COLO668 (cell line): ENCODE measurements at regions not wholly inside any gene's neighbourhood (a gene's known extent, or its start where the extent isn't known, plus 50 kb on each side); places are given as distances from the start of the nearest gene placed in this dataset.
"Not testable (repeated sequence)": the region's sequence is repeated elsewhere in the genome, so short reads cannot be mapped to it uniquely, and the experiment has no call there.

Source experiments
- DNase-seq: peaks from one replicate; lab custom pipeline; 2025; ENCODE audit not compliant: unreplicated experiment; lab: John Stamatoyannopoulos, UW

DNA sequence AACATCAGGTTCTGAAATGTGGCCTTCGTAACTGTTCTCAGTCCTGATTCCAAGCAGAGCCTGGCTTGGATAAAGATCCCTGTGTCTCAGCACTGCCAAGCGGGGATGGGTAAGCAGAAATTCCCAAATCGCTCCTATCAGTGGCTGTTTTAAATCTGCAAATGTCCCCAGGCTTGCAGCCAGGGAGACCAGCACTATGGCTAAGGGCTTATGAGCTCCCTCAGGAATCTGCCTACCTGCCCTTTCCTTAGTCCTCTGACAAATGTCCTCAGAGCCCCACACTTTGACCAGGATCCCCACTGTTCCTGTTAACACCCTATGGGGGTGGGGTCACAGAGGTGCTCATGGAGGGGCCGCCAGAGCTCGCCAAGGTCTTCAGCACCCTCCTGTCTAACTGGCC, 1062.8 kb downstream of the UQCRFS1 start:
- no peak for DNase-seq

DNA sequence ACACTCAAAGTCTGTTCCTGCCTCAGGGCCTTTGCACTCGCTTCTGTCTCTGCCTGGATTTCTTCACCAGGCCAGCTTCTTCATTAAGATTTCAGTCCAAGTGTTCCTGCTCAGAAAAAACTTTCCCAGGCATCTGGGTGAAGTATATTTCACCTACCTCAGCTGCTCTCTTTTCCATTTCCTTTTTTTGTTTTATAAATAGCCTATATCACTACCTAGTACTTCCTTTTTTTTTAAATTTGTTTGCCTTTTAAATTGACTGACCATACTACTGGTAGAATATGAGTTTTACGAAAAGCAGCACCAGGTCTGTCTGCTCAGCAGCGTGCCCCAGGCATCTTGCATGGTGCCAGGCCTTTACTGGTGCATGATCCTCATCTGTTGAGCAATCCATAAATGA, 1064.4 kb downstream of the UQCRFS1 start:
- no peak for DNase-seq

DNA sequence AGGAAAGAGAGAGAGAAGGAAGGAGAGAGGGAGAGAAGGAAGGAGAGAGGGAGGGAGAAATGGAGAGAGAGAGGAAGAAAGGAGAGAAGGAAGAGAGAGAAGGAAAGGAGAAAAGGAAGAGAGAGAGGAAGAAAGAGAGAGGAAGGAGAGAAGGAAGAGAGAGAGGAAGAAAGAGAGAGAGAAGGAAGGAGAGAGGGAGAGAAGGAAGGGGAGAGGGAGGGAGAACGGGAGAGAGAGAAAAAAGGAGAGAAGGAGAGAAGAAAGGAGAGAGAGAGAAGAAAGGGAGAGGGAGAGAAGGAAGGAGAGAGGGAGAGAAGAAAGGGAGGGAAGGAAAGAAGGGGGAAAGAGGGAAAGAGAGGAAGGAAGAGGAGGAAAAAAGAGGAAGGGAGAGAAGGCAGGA, 1070.7 kb downstream of the UQCRFS1 start:
- no peak for DNase-seq

DNA sequence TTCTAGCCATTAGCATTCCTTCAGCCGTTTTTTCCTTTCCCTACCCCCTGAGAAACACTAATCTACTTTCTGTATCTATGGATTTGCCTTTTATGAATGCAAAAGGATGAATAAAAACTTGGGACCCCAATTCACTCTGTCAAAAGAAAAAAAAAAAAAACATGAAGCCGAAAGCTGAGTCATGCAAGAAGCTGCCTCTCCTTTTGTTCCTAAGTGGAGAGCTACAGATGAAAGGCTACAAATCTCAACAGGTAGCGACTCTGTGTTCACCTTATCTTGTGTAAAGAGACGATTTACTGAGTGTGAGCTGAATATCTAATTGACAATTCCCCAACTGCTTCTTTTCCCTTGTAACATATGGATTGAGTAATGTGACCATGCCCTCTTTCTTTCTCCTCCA, 1072.8 kb downstream of the UQCRFS1 start:
- DNase-seq, result no peak

DNA sequence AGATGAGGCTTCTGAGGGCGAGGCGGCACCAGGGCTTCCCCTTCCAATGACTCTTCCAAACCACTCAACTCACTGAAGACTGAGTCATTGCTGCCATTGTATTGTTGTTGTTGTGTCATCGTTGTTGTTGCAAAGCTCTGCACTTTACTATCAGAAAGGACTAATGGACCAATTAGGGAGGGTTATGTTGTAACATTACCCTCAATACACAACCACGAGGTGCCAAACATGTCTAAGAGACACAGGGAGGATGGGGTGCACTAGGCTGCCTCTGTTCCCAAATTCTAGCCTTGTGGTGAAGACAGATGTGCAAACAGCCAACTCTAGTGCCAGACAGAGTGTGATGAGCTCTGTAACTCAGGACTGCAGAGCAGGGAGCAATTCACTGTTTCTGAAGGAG, 1075.2 kb downstream of the UQCRFS1 start:
- DNase-seq, result no peak

DNA sequence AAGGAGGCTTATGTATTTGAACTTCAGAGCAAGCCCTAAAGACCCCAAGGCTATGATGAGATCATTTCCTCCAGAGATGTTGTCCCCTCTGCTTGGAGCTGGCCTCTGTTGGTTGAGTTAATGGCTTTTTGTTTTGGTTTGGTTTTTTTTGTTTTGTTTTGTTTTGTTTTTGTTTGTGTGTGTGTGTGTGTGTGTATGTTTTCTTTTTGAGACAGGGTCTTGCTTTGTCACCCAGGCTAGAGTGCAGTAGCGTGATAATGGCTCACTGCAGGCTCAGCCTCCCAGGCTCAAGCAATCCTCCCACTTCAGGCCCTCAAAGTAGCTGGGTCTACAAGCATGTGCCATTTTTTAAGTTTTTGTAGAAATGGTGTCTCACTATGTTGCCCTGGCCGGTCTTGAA, 1076.2 kb downstream of the UQCRFS1 start:
- no peak for DNase-seq

DNA sequence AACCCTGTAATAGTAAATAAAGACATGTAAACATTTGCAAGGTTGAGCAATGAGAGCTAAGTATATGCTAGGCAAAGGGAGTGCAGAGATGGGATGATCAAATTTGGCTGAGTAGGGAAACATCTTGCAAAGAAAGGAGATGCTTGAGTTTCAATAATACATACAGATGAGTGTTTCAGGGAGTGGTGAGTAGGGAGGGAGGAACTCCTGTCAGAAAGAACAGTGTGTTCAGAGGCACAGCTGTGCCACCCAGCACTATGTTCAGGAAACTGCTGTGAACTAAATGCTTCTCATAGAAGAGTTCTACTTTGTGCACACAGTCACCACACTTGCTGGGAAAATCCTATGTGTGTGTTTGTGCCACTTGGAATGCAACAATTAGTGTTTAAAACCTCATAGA, 1077.1 kb downstream of the UQCRFS1 start:
- DNase-seq, result no peak

DNA sequence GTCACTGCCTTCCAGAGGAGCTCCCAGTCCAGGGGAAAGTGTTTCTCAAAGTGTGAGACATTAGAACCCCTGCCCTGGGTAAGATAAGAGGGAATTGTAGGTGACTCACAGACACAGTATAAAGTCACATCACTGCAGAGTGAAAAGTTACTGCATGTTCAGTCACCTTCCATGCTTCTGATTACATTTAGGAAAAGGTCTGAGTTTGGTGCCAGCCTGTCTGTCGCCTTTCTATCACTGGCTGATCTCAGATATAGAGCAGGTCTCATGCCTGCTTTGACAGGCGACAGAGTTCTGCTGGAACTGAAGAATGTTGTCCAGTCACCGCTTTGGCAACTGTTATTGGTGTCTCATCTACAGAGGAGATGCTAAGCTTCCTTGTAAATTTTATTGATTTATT, 1078.6 kb downstream of the UQCRFS1 start:
- DNase-seq, result no peak

DNA sequence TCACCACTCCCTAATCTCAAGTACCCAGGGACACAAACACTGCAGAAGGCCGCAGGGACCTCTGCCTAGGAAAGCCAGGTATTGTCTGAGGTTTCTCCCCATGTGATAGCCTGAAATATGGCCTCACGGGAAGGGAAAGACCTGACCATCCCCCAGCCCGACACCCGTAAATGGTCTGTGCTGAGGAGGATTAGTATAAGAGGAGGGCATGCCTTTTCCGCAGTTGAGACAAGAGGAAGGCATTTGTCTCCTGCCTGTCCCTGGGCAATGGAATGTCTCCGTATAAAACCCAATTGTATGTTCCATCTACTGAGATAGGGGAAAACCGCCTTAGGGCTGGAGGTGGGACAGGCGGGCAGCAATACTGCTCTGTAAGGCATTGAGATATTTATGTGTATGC, 1082.1 kb downstream of the UQCRFS1 start:
- not testable (repeated sequence) for DNase-seq

DNA sequence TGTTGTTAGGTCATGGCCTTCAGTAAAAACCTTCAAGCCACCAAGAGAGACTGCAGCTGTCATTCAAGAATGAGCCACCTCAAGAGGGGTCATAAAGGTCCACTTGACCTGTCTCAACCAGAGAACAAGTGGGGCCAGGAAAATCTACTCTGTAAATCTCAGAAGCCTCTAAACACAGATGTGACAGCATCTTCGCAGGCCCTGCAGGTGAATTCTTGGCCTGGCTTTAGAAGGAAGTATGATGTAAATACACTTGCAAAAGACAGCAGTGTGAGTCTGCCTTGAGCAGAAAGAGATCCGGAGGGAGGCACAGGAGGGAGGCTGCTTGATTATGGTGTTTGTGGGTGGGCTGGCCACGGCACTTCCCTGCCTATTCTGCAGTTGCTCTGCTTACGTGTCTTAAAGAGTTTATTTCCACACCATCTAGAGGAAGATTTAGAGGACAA, 1082.9 kb downstream of the UQCRFS1 start:
- no peak for DNase-seq

DNA sequence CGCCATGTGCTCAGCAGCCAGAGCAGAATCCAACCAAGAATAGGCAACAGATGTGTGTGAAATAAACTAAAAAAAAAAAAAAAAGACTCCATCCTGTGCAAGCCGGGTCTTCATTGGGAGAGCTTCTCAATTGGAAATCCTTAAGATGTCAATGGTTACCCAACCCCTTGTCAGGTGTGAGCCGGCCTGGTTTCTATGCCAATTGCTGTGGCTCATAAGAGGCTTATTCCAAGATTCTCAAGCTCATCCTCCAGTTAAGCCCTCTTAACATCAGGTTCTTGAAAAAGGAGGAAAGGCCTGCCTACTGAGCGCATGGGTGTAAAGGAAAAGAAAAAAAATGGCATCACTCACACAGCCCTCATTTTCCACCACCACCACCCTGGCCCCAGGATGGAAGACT, 1084.6 kb downstream of the UQCRFS1 start:
- DNase-seq, result no peak

DNA sequence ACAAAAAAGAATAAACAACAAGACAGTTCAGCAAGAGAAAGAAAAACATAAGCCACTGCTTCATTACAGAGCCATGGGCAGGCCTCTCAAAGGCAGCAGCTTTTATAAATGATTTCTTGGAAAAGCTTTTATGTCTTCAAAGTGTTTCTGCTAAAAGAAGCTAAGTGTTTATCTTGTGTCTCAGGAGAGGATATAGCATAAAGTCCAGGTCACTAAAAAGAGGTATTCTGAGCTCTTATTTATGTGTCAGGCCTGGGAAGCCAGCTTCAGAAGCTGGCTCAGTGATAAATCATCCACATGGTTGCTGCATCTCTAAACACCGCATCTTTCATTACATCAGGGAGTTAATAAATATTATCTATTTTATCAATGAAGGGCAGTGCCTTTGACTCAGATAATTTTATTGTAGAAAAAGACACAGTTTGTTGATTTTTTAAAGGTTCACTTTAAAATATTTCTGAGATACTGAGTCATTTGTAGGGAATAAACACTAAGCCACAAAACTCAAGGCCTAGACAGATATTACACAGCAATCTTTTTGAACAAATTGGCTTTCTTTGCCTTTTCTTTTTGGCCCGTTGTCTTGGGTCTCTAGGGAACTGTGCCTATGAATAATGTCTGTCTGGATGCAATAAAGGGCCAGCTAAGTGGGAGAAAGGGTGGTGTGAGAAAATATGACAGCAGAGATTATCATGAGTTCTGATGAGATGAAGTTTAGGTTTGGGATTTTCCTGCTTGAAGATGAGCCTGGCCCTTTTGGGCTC, 1086.6 kb downstream of the UQCRFS1 start:
- DNase-seq, result no peak

DNA sequence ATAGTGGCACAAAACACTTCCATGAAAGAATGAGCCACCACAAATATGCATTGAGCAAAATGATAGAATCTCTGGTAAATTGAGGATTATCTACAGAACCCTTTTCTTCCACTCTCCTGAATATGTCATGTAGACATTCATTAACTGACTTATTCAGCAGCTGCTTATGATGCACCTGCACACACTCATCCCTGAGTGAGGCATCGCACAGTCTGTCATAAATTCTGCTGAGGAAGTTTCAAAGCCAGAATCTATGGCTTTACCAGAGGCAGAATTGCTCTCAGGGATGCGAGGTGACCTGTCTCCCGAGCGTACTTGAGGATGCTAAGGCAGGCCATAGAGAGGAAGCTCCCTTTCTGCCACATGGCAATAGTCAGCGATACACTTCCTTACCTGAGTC, 1090.2 kb downstream of the UQCRFS1 start:
- no peak for DNase-seq

DNA sequence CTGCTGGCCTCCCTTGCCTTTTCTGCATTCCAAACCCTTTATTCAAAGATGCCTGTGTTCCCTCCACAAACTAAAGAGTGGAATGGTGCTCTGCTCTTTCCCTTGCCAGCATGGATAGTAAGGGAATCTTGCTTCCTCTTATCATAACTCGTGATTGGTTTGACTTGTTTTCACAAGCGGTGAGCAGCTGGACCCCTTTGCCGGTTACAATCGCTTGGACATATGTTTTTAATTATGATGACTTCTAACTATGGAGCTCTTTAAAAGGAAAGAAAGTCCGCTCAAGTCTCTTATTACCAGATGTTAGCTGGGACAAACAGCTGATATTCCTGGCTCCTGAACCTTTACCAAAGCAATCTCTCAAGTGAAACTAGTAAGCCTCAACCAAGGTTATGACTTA, 1094.7 kb downstream of the UQCRFS1 start:
- DNase-seq, result no peak

DNA sequence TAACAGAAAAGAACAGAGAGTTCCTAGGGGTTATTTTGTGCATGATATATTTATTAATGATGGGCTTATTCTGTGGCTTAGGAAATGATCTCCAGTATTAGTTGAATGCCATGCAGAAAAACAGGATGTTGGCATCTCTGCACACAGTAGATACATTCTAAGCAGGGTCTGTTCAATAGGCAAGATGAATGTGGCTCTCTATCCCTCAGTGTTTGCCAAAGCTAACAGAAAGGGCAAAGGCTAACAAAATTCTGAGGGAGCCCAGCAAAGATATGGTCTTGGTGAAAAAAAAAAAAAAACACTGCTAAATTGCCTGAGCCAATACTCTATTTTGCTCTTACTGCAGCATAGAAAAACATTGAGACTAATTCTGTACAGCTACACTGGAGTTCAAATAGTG, 1095.8 kb downstream of the UQCRFS1 start:
- no peak for DNase-seq

DNA sequence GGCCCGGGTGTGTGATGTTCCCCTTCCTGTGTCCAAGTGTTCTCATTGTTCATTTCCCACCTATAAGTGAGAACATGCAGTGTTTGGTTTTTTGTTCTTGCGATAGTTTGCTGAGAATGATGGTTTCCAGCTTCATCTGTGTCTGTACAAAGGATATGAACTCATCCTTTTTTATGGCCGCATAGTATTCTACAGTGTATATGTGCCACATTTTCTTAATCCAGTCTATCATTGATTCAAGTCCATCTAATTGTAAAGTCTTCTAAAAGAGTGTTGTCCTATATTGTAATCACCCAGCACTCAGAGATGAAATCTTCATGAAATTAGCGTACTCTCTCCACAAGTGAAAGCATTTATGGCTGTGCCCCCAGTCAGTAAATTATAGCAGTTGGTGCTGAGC, 1096.6 kb downstream of the UQCRFS1 start:
- not testable (repeated sequence) for DNase-seq

DNA sequence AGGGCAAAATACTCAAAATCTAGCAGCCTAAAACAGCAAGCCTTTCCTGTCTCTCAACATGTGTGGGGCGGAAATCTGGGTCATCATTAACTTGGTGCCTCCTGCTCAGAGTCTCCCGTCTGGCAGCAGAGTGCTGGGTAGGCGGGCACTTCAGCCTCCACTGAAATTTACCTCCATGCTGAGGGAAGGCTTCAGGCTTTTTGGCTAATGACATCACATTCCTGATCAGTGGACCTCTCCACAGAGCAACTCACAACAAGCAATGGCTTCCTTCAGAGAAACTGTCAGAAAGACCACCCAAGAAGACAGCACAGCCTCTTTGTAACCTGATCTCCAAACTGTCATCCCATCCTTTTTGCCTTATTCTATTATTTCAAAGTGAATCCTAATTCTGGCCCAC, 1109.0 kb downstream of the UQCRFS1 start:
- no peak for DNase-seq

DNA sequence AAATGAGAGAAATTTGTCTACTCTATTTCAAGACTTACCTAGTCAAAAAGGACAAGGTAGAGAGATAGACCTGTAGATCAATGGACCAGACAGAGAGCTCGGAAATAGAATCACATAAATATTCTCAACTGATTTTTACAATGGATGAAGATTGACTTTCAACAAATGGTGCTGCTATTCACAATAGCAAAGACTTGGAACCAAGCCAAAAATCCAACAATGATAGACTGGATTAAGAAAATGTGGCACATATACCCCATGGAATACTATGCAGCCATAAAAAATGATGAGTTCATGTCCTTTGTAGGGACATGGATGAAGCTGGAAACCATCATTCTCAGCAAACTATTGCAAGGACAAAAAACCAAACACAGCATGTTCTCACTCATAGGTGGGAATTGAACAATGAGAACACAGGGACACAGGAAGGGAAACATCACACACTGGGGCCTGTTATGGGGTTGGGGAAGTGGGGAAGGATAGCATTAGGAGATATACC, 1128.2 kb downstream of the UQCRFS1 start:
- DNase-seq, result not testable (repeated sequence)

DNA sequence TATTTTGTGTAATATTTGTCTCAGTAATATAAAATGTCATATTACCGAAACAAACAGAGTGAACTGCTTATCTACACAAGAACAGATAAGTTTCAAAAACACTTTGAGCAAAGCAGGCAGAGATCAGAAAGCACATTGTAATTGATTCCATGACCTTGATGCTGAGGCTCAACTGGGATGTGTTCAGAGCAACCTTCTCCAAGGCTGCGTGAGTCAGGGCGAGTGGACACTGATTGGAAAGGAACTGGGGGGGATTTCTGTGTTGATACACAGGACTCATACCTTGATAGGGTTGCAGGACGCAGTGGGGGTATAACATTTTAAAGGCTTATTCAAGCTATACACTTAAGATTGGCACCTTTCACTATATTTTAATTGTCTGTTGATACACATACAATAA, 1136.3 kb downstream of the UQCRFS1 start:
- no peak for DNase-seq

DNA sequence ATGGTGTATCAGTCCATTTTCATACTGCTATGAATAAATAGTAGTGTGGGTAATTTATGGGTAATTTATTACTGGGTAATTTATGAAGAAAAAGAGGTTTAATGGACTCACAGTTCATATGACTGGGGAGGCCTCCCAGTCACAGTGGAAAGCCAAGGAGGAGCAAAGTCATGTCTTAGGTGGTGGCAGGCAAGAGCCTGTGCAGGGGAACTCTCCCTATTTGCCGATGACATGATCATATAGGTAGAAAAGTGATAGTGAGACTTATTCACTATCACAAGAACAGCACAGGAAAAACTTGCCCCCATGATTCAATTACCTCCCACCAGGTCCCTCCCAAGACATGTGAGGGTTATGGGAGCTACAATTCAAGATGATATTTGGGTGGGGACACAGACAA, 1137.7 kb downstream of the UQCRFS1 start:
- no peak for DNase-seq

DNA sequence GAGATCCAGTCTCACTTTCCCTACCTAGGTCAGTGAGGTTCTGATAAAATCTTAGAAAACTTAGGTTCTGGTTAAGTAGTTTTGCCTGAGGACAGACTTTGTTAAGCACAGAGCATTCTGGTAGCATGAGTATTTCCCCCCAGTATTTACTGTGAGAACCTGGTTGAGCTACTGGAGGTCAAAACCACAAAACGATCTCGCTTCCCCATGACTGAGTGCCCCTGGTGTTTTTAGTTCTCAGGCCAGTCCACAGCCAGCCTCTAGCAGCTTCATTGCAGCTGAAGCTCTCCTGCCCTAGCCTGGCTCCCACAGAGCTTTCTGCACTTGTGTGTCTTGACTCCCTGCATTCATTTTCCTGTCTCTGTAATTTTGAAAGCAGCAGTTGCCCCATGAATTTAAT, 1138.2 kb downstream of the UQCRFS1 start:
- DNase-seq, result no peak

DNA sequence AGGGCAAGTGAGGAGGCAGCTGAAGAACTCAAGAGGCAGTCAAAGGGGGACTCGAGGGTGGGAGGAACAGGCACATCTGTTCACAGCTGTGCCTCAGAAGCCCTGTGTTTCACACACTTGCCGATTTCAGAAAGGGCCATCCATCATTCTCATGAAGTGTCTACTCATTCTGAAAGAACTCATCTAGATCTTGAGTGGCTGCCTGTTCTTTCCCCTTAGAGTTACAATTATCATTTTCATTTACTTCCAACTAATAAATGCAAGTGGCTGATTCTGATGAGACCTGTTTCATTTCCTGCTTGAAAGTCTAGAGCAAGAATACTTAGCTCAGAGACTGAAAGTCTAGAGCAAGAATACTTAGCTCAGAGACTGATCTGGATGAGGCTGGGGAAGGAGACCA, 1145.1 kb downstream of the UQCRFS1 start:
- DNase-seq, result no peak

DNA sequence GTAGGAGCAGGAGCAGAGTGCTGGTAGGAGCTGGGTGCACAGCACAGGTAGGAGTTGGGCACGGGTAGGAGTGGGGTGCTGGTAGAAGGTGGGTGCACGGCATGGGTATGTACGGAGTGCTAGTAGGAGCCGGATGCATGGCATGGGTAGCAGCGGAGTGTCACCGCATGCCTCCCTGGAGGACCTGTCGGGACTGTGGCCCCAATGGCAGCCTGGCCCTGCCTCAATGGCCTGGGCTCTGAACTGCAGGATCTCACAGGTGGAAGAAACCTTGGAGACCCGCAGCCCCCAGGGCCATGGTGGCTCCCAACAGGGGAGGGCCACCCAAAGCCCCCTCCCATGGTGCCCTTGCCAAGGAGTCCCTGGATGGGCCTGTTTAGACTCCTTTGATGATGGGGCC, 1146.0 kb downstream of the UQCRFS1 start:
- no peak for DNase-seq
